H1 (cell line): ENCODE measurements at regions not wholly inside any gene's neighbourhood (a gene's known extent, or its start where the extent isn't known, plus 50 kb on each side); places are given as distances from the start of the nearest gene placed in this dataset.

Experiments used
- CTCF ChIA-PET: fragments of 300-600 bp; sonication (Branson Sonifier 250); formaldehyde crosslinking; loops from one replicate; lab custom pipeline; 2021; ENCODE audit not compliant: partially characterized antibody; lab: Charles Lee
- POLR2A ChIA-PET: fragments of 300-600 bp; sonication (Branson Sonifier 250); formaldehyde crosslinking; loops from one replicate; lab custom pipeline; 2021; ENCODE audit warnings: inconsistent platforms; ENCODE audit not compliant: partially characterized antibody; lab: Charles Lee
- DNase-seq, 2 experiments: peaks; one replicate each; pipeline versions ENCODE4 v3.0.0 to v3.0.0-alpha.2; 2010 to 2022; ENCODE audit warnings: low spot score in 2 of 2, low read depth in 1 of 2, mixed read lengths in 1 of 2
- FAIRE-seq: peaks from 2 replicates; lab custom pipeline; 2011; peaks lifted over from hg19 to GRCh38; lab: Jason Lieb, UNC
- H2AFZ ChIP-seq: 2 replicates; pipeline ENCODE4 v1.8.1; 2012; ENCODE audit warnings: low read length, inconsistent platforms
- H2AK5ac ChIP-seq: 2 replicates; pipeline ENCODE4 v1.6.1; 2013; ENCODE audit warnings: low read depth, low read length
- H2BK120ac ChIP-seq: replicated peaks from 2 replicates; pipeline ENCODE3; 2013; ENCODE audit warnings: low read depth, low read length, inconsistent platforms
- H2BK12ac ChIP-seq: 2 replicates; pipeline ENCODE4 v1.6.1; 2013; ENCODE audit warnings: low read depth, low read length
- H2BK15ac ChIP-seq: 2 replicates; pipeline ENCODE4 v1.6.1; 2013; ENCODE audit warnings: low read length
- H2BK20ac ChIP-seq: 2 replicates; pipeline ENCODE4 v1.6.1; 2013; ENCODE audit warnings: low read length
- H2BK5ac ChIP-seq: 2 replicates; pipeline ENCODE4 v1.6.1; 2013; ENCODE audit warnings: low read depth, low read length
- H3K14ac ChIP-seq: 2 replicates; pipeline ENCODE4 v1.6.1; 2013; ENCODE audit warnings: inconsistent platforms; ENCODE audit not compliant: insufficient read length
- H3K18ac ChIP-seq: 2 replicates; pipeline ENCODE4 v1.6.1; 2013; ENCODE audit warnings: low read length; ENCODE audit errors: extremely low read depth
- H3K23ac ChIP-seq: 2 replicates; pipeline ENCODE4 v1.6.1; 2013; ENCODE audit warnings: inconsistent platforms; ENCODE audit not compliant: insufficient read length
- H3K23me2 ChIP-seq: 2 replicates; pipeline ENCODE4 v1.6.1; 2013; ENCODE audit warnings: low read depth, low read length
- H3K27ac ChIP-seq: 2 replicates; pipeline ENCODE4 v1.6.1; 2011; ENCODE audit warnings: low read depth, low read length, inconsistent platforms
- H3K27me3 ChIP-seq, 4 experiments: replicated peaks in 1 of 4; 1 replicate in 1 of 4; 2 replicates in 3 of 4; pipeline versions ENCODE4 v1.6.1 to v1.8.1; 2011 to 2013; ENCODE audit warnings: low read length in 3 of 4, mild to moderate bottlenecking in 3 of 4, inconsistent platforms in 2 of 4, mixed read lengths in 2 of 4, moderate library complexity in 1 of 4; ENCODE audit not compliant: control insufficient read depth in 3 of 4, insufficient read depth in 3 of 4; ENCODE audit errors: extremely low read depth in 1 of 4
- H3K36me3 ChIP-seq, 4 experiments: 2 replicates each; pipeline versions ENCODE4 v1.6.1 to v1.8.1; 2011 to 2013; ENCODE audit warnings: mild to moderate bottlenecking in 4 of 4, low read length in 3 of 4, moderate library complexity in 2 of 4, control low read depth in 1 of 4, inconsistent platforms in 1 of 4; ENCODE audit not compliant: insufficient read depth in 4 of 4, control insufficient read depth in 2 of 4
- H3K4ac ChIP-seq: replicated peaks from 2 replicates; pipeline ENCODE3; 2013; ENCODE audit warnings: low read length, low read depth, mixed read lengths, inconsistent platforms; ENCODE audit not compliant: insufficient read length
- H3K4me1 ChIP-seq, 4 experiments: replicated peaks in 1 of 4; 1 replicate in 1 of 4; 2 replicates in 3 of 4; pipeline versions ENCODE4 v1.6.1 to v1.8.1; 2011 to 2013; ENCODE audit warnings: low read length in 3 of 4, inconsistent platforms in 2 of 4, mixed read lengths in 1 of 4; ENCODE audit not compliant: insufficient read depth in 4 of 4, control insufficient read depth in 3 of 4
- H3K4me2 ChIP-seq, 2 experiments: 2 replicates each; pipeline versions ENCODE4 v1.6.1 to v1.8.1; 2011 to 2013; ENCODE audit warnings: low read depth in 2 of 2, low read length in 2 of 2, control low read depth in 1 of 2, inconsistent platforms in 1 of 2, mild to moderate bottlenecking in 1 of 2; ENCODE audit not compliant: insufficient read depth in 1 of 2
- H3K4me3 ChIP-seq, 4 experiments: fragments of 200-600, 300-600 bp in 1 of 4; sonication (generic), shearing (Covaris generic), sonication (Bioruptor Twin) in 1 of 4; 2 replicates each; pipeline versions ENCODE4 v1.5.1 to v1.8.1; 2011 to 2016; ENCODE audit warnings: low read length in 4 of 4, low read depth in 3 of 4, control low read depth in 2 of 4, inconsistent platforms in 2 of 4, mild to moderate bottlenecking in 2 of 4, mixed read lengths in 1 of 4, moderate library complexity in 1 of 4; ENCODE audit not compliant: insufficient read depth in 2 of 4; ENCODE audit errors: extremely low read depth in 1 of 4
- H3K56ac ChIP-seq: replicated peaks from 2 replicates; pipeline ENCODE3; 2013; ENCODE audit warnings: low read depth, mild to moderate bottlenecking, mixed read lengths, low read length, inconsistent platforms; ENCODE audit not compliant: insufficient read length
- H3K79me1 ChIP-seq: 2 replicates; pipeline ENCODE4 v1.6.1; 2013; ENCODE audit warnings: low read depth, low read length, control low read depth
- H3K79me2 ChIP-seq, 2 experiments: 2 replicates each; pipeline versions ENCODE4 v1.6.1 to v1.8.1; 2012 to 2013; ENCODE audit warnings: low read length in 2 of 2, mild to moderate bottlenecking in 2 of 2, inconsistent platforms in 1 of 2; ENCODE audit not compliant: insufficient read depth in 2 of 2, control insufficient read depth in 1 of 2
- H3K9ac ChIP-seq, 4 experiments: replicated peaks in 1 of 4; 1 replicate in 1 of 4; 2 replicates in 3 of 4; pipeline versions ENCODE4 v1.6.1 to v1.8.1; 2011 to 2013; ENCODE audit warnings: low read depth in 3 of 4, low read length in 3 of 4, control low read depth in 2 of 4, mild to moderate bottlenecking in 2 of 4, moderate library complexity in 2 of 4, inconsistent platforms in 1 of 4; ENCODE audit errors: extremely low read depth in 1 of 4
- H3K9me3 ChIP-seq, 2 experiments: 2 replicates each; pipeline versions ENCODE4 v1.6.1 to v1.8.1; 2012 to 2013; ENCODE audit warnings: mild to moderate bottlenecking in 2 of 2, moderate library complexity in 2 of 2, control low read depth in 1 of 2, inconsistent platforms in 1 of 2, low read depth in 1 of 2, low read length in 1 of 2, mixed read lengths in 1 of 2; ENCODE audit not compliant: insufficient read depth in 2 of 2
- H4K20me1 ChIP-seq, 2 experiments: replicated peaks in 1 of 2; 2 replicates each; pipeline versions ENCODE3 to v1.8.1; 2011 to 2013; ENCODE audit warnings: inconsistent platforms in 2 of 2, low read length in 2 of 2, mild to moderate bottlenecking in 1 of 2; ENCODE audit not compliant: insufficient read depth in 2 of 2, control insufficient read depth in 1 of 2
- H4K5ac ChIP-seq: 2 replicates; pipeline ENCODE4 v1.6.1; 2013; ENCODE audit warnings: low read length, low read depth, mixed read lengths, inconsistent platforms; ENCODE audit not compliant: insufficient read length
- H4K8ac ChIP-seq: 2 replicates; pipeline ENCODE4 v1.8.0; 2013; ENCODE audit warnings: mild to moderate bottlenecking, moderate library complexity, low read length, inconsistent platforms; ENCODE audit not compliant: insufficient read depth; ENCODE audit errors: extremely low read depth
- H4K91ac ChIP-seq: replicated peaks from 2 replicates; pipeline ENCODE3; 2013; ENCODE audit warnings: low read length, mixed read lengths, inconsistent platforms; ENCODE audit not compliant: insufficient read length
- CHD2 ChIP-seq: IDR thresholded peaks from 2 replicates; pipeline ENCODE4 v1.6.1; 2012; ENCODE audit warnings: low read length, improper control_type of control experiment
- CREB1 ChIP-seq: IDR thresholded peaks from 2 replicates; pipeline ENCODE4 v1.6.1; 2012; ENCODE audit warnings: inconsistent platforms
- CTCF ChIP-seq, 3 experiments: IDR thresholded peaks; 1 replicate in 2 of 3; 2 replicates in 1 of 3; pipeline versions ENCODE4 v1.5.1 to v1.6.1; 2011; ENCODE audit warnings: low read length in 3 of 3, mild to moderate bottlenecking in 3 of 3, inconsistent platforms in 2 of 3, low read depth in 1 of 3, moderate library complexity in 1 of 3; ENCODE audit not compliant: insufficient read depth in 1 of 3; ENCODE audit errors: control extremely low read depth in 1 of 3
- EZH2 ChIP-seq: fragments of 200-600 bp; sonication (generic); IDR thresholded peaks from 2 replicates; pipeline ENCODE4 v1.7.1; 2012; ENCODE audit warnings: low read depth, mild to moderate bottlenecking, moderate library complexity, low read length, inconsistent platforms; ENCODE audit not compliant: severe bottlenecking
- FOSL1 ChIP-seq: IDR thresholded peaks from 2 replicates; pipeline ENCODE4 v1.6.1; 2011; ENCODE audit warnings: mild to moderate bottlenecking, low read depth, low read length, moderate library complexity; ENCODE audit not compliant: insufficient read depth
- GABPA ChIP-seq: IDR thresholded peaks from 2 replicates; pipeline ENCODE4 v1.6.1; 2011; ENCODE audit warnings: mild to moderate bottlenecking, low read length, moderate library complexity, borderline replicate concordance; ENCODE audit not compliant: insufficient read depth
- POU5F1 ChIP-seq: IDR thresholded peaks from 2 replicates; pipeline ENCODE4 v1.6.1; 2011; ENCODE audit warnings: low read depth, mild to moderate bottlenecking, low read length, moderate library complexity
- SIN3A ChIP-seq, 2 experiments: IDR thresholded peaks in 1 of 2; conservative IDR thresholded peaks in 1 of 2; 2 replicates each; pipeline ENCODE4 v1.6.1; 2011 to 2012; ENCODE audit warnings: low read length in 2 of 2, improper control_type of control experiment in 1 of 2, low read depth in 1 of 2, mild to moderate bottlenecking in 1 of 2
- SIRT6 ChIP-seq: IDR thresholded peaks from one replicate; pipeline ENCODE4 v1.7.1; 2012; ENCODE audit warnings: low read length, inconsistent platforms
- SP1 ChIP-seq: IDR thresholded peaks from 2 replicates; pipeline ENCODE4 v1.6.1; 2011; ENCODE audit warnings: low read depth, low read length
- SP2 ChIP-seq: IDR thresholded peaks from 2 replicates; pipeline ENCODE4 v1.6.1; 2012; ENCODE audit warnings: mild to moderate bottlenecking, low read length, inconsistent platforms
- TAF7 ChIP-seq: optimal IDR thresholded peaks from 2 replicates; pipeline ENCODE3; 2011; ENCODE audit warnings: low read depth, mild to moderate bottlenecking, inconsistent platforms, low read length, moderate library complexity, borderline replicate concordance
- TCF12 ChIP-seq: IDR thresholded peaks from 2 replicates; pipeline ENCODE4 v1.6.1; 2011; ENCODE audit warnings: low read depth, mild to moderate bottlenecking, low read length
- whole genome bisulfite sequencing, 2 experiments: shearing (Covaris generic) in 1 of 2; methylation state at CpG; one replicate each; pipeline versions ENCODE4 v1.1.6 to v1.1.7; 2013 to 2015; ENCODE audit warnings: low lambda C conversion rate in 2 of 2, mixed read lengths in 2 of 2, inconsistent platforms in 1 of 2, low coverage in 1 of 2, missing lambda C conversion rate in 1 of 2; ENCODE audit not compliant: insufficient replicate concordance in 2 of 2, insufficient coverage in 1 of 2, insufficient read length in 1 of 2; ENCODE audit errors: extremely low coverage in 1 of 2, missing lambda C conversion rate in 1 of 2; 5-methylcytosine and 5-hydroxymethylcytosine counted together

- Histone ChIP-seq H3K79me2 (no peaks in the 10 kb centered on the region), H2BK5ac (no peak overlapping the region), H2BK20ac (no peak overlapping the region), H2BK120ac (no peak overlapping the region), H3K23me2 (no peaks in the 10 kb centered on the region), H3K14ac (no peak overlapping the region), H3K27ac (no peak overlapping the region), H4K91ac (no peak overlapping the region), H3K36me3 (no peaks in the 10 kb centered on the region), H2AK5ac (no peak overlapping the region), H2BK12ac (no peak overlapping the region), H3K79me1 (no peaks in the 10 kb centered on the region), H3K56ac (no peak overlapping the region), H2BK15ac (no peak overlapping the region), H3K18ac (no peak overlapping the region), H3K4me1 (peaks cover 0 to 2% (median 0%) of the 10 kb centered on the region in 4 experiments; a peak in 1 of 7 replicates), H4K5ac (no peak overlapping the region), H3K9ac (no peak overlapping the region), H4K8ac (no peak overlapping the region), H3K27me3 (no peaks in the 10 kb centered on the region), H3K9me3 (no peaks in the 10 kb centered on the region), H3K4me2 (no peak overlapping the region), H4K20me1 (no peaks in the 10 kb centered on the region), H3K4ac (no peak overlapping the region), H3K4me3 (no peak overlapping the region), H2AFZ (no peak overlapping the region), H3K23ac (no peak overlapping the region)
- no peak for DNase-seq
- FAIRE-seq = no peak
- POLR2A ChIA-PET = interaction anchor here (0.5 kb wide), 1 partner anchor 1362 kb away, joined by 3 read pairs; no protein-coding TSS in a partner anchor
- CTCF ChIA-PET = no interaction called here
- WGBS, 2 experiments = 89% methylated on average over 6 of the region's 6 CpGs; no CpG with 5 or more reads in 1 of the 2 experiments
- TF ChIP-seq CTCF (IDR thresholded peaks at IDR 0.05; ENCODE audit: control extremely low read depth in 1 of 3, insufficient read depth in 1 of 3, low read depth in 1 of 3, low read length in 3 of 3) = no peak
- TF ChIP-seq SIRT6 = no peak
- no peak for TF ChIP-seq CREB1
- no peak for TF ChIP-seq GABPA
- no peak for TF ChIP-seq SP1
- no peak for TF ChIP-seq SP2
- TF ChIP-seq POU5F1 = no peak
- no peak for TF ChIP-seq SIN3A (conservative IDR thresholded peaks at IDR 0.05 in 1 of 2, IDR thresholded peaks at IDR 0.05 in 1 of 2; ENCODE audit: low read depth in 1 of 2, low read length in 2 of 2)
- no peak for TF ChIP-seq CHD2
- no peak for TF ChIP-seq FOSL1
- TF ChIP-seq TCF12 = no peak
- no peak for TF ChIP-seq TAF7
- TF ChIP-seq EZH2 = no peak
Measured at GRCh38 chr2:46818141-46818621, 97.4 kb downstream of the MCFD2 start.
